ENCODE measurements at regions not wholly inside any gene's neighbourhood (a gene's known extent, or its start where the extent isn't known, plus 50 kb on each side); places are given as distances from the start of the nearest gene placed in this dataset.

DNA sequence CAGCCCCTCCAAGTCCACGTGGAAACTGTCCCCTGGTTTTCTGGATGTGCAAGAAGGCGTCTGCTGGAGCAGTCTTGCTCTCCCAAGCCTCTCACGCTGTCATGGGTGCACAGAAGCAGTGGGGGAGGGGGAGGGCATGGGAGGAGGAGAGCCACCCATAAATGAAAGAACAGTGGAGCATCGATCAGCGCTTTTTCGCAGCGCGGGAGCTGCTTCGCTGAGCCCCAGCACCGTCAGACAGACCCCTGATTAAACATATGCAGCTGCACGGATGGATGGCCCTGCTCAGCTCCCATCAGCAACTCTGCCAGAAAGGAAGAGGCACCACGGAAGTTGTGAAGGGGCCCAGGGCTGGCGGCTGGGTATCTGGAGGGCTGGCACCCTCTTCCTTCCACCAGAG is 264.9 kb downstream of the UQCRFS1 start (continued):
- TF ChIP-seq, protein P1, sequence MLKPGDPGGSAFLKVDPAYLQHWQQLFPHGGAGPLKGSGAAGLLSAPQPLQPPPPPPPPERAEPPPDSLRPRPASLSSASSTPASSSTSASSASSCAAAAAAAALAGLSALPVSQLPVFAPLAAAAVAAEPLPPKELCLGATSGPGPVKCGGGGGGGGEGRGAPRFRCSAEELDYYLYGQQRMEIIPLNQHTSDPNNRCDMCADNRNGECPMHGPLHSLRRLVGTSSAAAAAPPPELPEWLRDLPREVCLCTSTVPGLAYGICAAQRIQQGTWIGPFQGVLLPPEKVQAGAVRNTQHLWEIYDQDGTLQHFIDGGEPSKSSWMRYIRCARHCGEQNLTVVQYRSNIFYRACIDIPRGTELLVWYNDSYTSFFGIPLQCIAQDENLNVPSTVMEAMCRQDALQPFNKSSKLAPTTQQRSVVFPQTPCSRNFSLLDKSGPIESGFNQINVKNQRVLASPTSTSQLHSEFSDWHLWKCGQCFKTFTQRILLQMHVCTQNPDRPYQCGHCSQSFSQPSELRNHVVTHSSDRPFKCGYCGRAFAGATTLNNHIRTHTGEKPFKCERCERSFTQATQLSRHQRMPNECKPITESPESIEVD (tag by site-specific recombination; IDR thresholded peaks at IDR 0.05), result no peak
- TF ChIP-seq, protein P2, sequence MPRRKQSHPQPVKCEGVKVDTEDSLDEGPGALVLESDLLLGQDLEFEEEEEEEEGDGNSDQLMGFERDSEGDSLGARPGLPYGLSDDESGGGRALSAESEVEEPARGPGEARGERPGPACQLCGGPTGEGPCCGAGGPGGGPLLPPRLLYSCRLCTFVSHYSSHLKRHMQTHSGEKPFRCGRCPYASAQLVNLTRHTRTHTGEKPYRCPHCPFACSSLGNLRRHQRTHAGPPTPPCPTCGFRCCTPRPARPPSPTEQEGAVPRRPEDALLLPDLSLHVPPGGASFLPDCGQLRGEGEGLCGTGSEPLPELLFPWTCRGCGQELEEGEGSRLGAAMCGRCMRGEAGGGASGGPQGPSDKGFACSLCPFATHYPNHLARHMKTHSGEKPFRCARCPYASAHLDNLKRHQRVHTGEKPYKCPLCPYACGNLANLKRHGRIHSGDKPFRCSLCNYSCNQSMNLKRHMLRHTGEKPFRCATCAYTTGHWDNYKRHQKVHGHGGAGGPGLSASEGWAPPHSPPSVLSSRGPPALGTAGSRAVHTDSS (tag by site-specific recombination; IDR thresholded peaks at IDR 0.05), result no peak
- TF ChIP-seq ZSCAN16 (tag by site-specific recombination; IDR thresholded peaks at IDR 0.05) (no peak), GLI4 (tag by site-specific recombination; IDR thresholded peaks at IDR 0.05) (no peak), ZBTB8A (tag by site-specific recombination; IDR thresholded peaks at IDR 0.05) (no peak)

DNA sequence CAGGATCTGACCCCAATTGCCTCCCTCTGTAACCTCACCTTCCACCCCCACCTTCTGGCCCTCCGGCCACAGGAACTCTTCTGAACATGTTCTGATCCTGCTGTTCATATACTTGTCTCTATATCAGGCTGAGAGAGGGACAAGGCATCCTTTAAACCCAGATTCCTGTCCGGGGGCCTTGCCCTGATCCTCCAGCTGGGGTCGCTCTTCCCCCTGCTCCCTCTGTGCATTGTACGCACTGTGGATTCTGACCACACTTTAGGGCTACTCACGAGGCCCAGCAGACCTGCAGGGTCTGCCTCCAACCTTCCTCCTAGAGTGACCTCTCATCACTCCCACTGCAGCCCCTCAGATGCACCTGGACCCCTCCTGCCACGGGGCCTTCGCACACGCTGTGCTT is 269.3 kb downstream of the UQCRFS1 start:
- ChIA-PET CTCF (interaction anchor here (0.6 to 1.2 kb wide), 8 partner anchors 9 to 320 kb away, joined by 3 to 7 read pairs (median 4); no protein-coding TSS in a partner anchor), POLR2A (interaction anchor here (0.5 kb wide), 1 partner anchor 1569 kb away, joined by 4 read pairs; no protein-coding TSS in a partner anchor)
- H3K4me1 ChIP-seq (ENCODE audit: control insufficient read depth, insufficient read depth, low read length), result peaks cover 12% of the 10 kb centered on the region
- no peak overlapping the region for H3K4me3 ChIP-seq (ENCODE audit: low read depth, low read length)
- H3K27ac ChIP-seq (ENCODE audit: extremely low read depth, low read depth, low read length), result no peak overlapping the region
- no peaks in the 10 kb centered on the region for H3K9me3 ChIP-seq (ENCODE audit: control insufficient read depth, insufficient read depth, low read depth, low read length)
- H3K36me3 ChIP-seq (ENCODE audit: control insufficient read depth in 2 of 2, insufficient read depth in 1 of 2, low read length in 2 of 2), result no peaks in the 10 kb centered on the region
- TF ChIP-seq, protein P3, sequence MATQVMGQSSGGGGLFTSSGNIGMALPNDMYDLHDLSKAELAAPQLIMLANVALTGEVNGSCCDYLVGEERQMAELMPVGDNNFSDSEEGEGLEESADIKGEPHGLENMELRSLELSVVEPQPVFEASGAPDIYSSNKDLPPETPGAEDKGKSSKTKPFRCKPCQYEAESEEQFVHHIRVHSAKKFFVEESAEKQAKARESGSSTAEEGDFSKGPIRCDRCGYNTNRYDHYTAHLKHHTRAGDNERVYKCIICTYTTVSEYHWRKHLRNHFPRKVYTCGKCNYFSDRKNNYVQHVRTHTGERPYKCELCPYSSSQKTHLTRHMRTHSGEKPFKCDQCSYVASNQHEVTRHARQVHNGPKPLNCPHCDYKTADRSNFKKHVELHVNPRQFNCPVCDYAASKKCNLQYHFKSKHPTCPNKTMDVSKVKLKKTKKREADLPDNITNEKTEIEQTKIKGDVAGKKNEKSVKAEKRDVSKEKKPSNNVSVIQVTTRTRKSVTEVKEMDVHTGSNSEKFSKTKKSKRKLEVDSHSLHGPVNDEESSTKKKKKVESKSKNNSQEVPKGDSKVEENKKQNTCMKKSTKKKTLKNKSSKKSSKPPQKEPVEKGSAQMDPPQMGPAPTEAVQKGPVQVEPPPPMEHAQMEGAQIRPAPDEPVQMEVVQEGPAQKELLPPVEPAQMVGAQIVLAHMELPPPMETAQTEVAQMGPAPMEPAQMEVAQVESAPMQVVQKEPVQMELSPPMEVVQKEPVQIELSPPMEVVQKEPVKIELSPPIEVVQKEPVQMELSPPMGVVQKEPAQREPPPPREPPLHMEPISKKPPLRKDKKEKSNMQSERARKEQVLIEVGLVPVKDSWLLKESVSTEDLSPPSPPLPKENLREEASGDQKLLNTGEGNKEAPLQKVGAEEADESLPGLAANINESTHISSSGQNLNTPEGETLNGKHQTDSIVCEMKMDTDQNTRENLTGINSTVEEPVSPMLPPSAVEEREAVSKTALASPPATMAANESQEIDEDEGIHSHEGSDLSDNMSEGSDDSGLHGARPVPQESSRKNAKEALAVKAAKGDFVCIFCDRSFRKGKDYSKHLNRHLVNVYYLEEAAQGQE (tag by site-specific recombination; IDR thresholded peaks at IDR 0.05), result no peak
- TF ChIP-seq, protein P4, sequence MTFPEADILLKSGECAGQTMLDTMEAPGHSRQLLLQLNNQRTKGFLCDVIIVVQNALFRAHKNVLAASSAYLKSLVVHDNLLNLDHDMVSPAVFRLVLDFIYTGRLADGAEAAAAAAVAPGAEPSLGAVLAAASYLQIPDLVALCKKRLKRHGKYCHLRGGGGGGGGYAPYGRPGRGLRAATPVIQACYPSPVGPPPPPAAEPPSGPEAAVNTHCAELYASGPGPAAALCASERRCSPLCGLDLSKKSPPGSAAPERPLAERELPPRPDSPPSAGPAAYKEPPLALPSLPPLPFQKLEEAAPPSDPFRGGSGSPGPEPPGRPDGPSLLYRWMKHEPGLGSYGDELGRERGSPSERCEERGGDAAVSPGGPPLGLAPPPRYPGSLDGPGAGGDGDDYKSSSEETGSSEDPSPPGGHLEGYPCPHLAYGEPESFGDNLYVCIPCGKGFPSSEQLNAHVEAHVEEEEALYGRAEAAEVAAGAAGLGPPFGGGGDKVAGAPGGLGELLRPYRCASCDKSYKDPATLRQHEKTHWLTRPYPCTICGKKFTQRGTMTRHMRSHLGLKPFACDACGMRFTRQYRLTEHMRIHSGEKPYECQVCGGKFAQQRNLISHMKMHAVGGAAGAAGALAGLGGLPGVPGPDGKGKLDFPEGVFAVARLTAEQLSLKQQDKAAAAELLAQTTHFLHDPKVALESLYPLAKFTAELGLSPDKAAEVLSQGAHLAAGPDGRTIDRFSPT (tag by site-specific recombination; IDR thresholded peaks at IDR 0.05), result no peak
- no peak for TF ChIP-seq ZNF521 (tag by site-specific recombination; IDR thresholded peaks at IDR 0.05)
- TF ChIP-seq, protein P5, sequence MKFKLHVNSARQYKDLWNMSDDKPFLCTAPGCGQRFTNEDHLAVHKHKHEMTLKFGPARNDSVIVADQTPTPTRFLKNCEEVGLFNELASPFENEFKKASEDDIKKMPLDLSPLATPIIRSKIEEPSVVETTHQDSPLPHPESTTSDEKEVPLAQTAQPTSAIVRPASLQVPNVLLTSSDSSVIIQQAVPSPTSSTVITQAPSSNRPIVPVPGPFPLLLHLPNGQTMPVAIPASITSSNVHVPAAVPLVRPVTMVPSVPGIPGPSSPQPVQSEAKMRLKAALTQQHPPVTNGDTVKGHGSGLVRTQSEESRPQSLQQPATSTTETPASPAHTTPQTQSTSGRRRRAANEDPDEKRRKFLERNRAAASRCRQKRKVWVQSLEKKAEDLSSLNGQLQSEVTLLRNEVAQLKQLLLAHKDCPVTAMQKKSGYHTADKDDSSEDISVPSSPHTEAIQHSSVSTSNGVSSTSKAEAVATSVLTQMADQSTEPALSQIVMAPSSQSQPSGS (tag by site-specific recombination; IDR thresholded peaks at IDR 0.05; ENCODE audit: low read depth), result no peak
- TF ChIP-seq ZNF747 (tag by site-specific recombination; IDR thresholded peaks at IDR 0.05), result no peak
- TF ChIP-seq ZNF549 (tag by site-specific recombination; IDR thresholded peaks at IDR 0.05), result no peak
- no peak for TF ChIP-seq YY1 (tag by site-specific recombination; IDR thresholded peaks at IDR 0.05)
- TF ChIP-seq BCL11A (tag by site-specific recombination; IDR thresholded peaks at IDR 0.05; ENCODE audit: low read depth), result no peak
- TF ChIP-seq, protein P6, sequence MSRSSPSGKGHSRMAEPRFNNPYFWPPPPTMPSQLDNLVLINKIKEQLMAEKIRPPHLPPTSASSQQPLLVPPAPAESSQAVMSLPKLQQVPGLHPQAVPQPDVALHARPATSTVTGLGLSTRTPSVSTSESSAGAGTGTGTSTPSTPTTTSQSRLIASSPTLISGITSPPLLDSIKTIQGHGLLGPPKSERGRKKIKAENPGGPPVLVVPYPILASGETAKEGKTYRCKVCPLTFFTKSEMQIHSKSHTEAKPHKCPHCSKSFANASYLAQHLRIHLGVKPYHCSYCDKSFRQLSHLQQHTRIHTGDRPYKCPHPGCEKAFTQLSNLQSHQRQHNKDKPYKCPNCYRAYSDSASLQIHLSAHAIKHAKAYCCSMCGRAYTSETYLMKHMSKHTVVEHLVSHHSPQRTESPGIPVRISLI (tag by site-specific recombination; IDR thresholded peaks at IDR 0.05), result no peak
- no peak for TF ChIP-seq KLF8 (tag by site-specific recombination; IDR thresholded peaks at IDR 0.05)
- no peak for TF ChIP-seq ZNF792 (tag by site-specific recombination; IDR thresholded peaks at IDR 0.05)
- TF ChIP-seq, protein P7, sequence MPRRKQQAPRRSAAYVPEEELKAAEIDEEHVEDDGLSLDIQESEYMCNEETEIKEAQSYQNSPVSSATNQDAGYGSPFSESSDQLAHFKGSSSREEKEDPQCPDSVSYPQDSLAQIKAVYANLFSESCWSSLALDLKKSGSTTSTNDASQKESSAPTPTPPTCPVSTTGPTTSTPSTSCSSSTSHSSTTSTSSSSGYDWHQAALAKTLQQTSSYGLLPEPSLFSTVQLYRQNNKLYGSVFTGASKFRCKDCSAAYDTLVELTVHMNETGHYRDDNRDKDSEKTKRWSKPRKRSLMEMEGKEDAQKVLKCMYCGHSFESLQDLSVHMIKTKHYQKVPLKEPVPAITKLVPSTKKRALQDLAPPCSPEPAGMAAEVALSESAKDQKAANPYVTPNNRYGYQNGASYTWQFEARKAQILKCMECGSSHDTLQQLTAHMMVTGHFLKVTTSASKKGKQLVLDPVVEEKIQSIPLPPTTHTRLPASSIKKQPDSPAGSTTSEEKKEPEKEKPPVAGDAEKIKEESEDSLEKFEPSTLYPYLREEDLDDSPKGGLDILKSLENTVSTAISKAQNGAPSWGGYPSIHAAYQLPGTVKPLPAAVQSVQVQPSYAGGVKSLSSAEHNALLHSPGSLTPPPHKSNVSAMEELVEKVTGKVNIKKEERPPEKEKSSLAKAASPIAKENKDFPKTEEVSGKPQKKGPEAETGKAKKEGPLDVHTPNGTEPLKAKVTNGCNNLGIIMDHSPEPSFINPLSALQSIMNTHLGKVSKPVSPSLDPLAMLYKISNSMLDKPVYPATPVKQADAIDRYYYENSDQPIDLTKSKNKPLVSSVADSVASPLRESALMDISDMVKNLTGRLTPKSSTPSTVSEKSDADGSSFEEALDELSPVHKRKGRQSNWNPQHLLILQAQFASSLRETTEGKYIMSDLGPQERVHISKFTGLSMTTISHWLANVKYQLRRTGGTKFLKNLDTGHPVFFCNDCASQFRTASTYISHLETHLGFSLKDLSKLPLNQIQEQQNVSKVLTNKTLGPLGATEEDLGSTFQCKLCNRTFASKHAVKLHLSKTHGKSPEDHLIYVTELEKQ (tag by site-specific recombination; IDR thresholded peaks at IDR 0.05; ENCODE audit: borderline replicate concordance), result no peak
- TF ChIP-seq, protein P8, sequence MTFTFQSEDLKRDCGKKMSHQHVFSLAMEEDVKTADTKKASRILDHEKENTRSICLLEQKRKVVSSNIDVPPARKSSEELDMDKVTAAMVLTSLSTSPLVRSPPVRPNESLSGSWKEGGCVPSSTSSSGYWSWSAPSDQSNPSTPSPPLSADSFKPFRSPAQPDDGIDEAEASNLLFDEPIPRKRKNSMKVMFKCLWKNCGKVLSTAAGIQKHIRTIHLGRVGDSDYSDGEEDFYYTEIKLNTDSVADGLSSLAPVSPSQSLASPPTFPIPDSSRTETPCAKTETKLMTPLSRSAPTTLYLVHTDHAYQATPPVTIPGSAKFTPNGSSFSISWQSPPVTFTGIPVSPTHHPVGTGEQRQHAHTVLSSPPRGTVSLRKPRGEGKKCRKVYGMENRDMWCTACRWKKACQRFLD (tag by site-specific recombination; IDR thresholded peaks at IDR 0.05), result no peak
- no peak for TF ChIP-seq ZNF473 (tag by site-specific recombination; IDR thresholded peaks at IDR 0.05)
- no peak for TF ChIP-seq ZNF202 (tag by site-specific recombination; IDR thresholded peaks at IDR 0.05; ENCODE audit: borderline replicate concordance)
